ENCODE measurements at regions not wholly inside any gene's neighbourhood (a gene's known extent, or its start where the extent isn't known, plus 50 kb on each side); places are given as distances from the start of the nearest gene placed in this dataset.
A peak's percentile ranks its signal among the peaks of the same experiment; 100 is the strongest.

GRCh38 chr18:24677011-24677410 lies 216.6 kb downstream of the HRH4 start:
- DNase-seq: no peak

- DNase-seq: no peak
Measured at GRCh38 chr18:24678107-24678506, 217.7 kb downstream of the HRH4 start.

- DNase-seq: no peak
Measured at GRCh38 chr18:24678626-24679025, 218.2 kb downstream of the HRH4 start.

GRCh38 chr18:24679062-24679461 lies 218.6 kb downstream of the HRH4 start:
- DNase-seq: no peak

GRCh38 chr18:24683925-24684324 lies 223.5 kb downstream of the HRH4 start:
- DNase-seq: no peak

GRCh38 chr18:24685254-24685959 lies 225.0 kb downstream of the HRH4 start:
- DNase-seq: no peak

- DNase-seq: no peak
Measured at GRCh38 chr18:24695168-24695567, 234.7 kb downstream of the HRH4 start.

- DNase-seq: no peak
Measured at GRCh38 chr18:24702001-24702515, 241.6 kb downstream of the HRH4 start.

- DNase-seq: no peak
Measured at GRCh38 chr18:24703316-24703715, 242.9 kb downstream of the HRH4 start.

- DNase-seq: peak; percentile 76
Measured at GRCh38 chr18:24704946-24705630, 244.7 kb downstream of the HRH4 start.

GRCh38 chr18:24710474-24710873 lies 250.0 kb downstream of the HRH4 start:
- DNase-seq: no peak

- DNase-seq: no peak
Measured at GRCh38 chr18:24719791-24720190, 259.4 kb downstream of the HRH4 start.

GRCh38 chr18:24721388-24721787 lies 261.0 kb downstream of the HRH4 start:
- DNase-seq: no peak

GRCh38 chr18:24725644-24726415 lies 265.4 kb downstream of the HRH4 start:
- no peak for DNase-seq

- peak; percentile 55 for DNase-seq
Measured at GRCh38 chr18:24726727-24727492, 266.5 kb downstream of the HRH4 start.

GRCh38 chr18:24727685-24728084 lies 267.2 kb downstream of the HRH4 start:
- no peak for DNase-seq

GRCh38 chr18:24731158-24731557 lies 270.7 kb downstream of the HRH4 start:
- no peak for DNase-seq

- DNase-seq: no peak
Measured at GRCh38 chr18:24731981-24732380, 271.5 kb downstream of the HRH4 start.

GRCh38 chr18:24734058-24734457 lies 273.6 kb downstream of the HRH4 start:
- peak; percentile 8 for DNase-seq

- no peak for DNase-seq
Measured at GRCh38 chr18:24735624-24736231, 275.3 kb downstream of the HRH4 start.

GRCh38 chr18:24736662-24737330 lies 276.4 kb downstream of the HRH4 start:
- no peak for DNase-seq

- DNase-seq: no peak
Measured at GRCh38 chr18:24740829-24741228, 280.4 kb downstream of the HRH4 start.

Data from NCI-H524 treated with DMSO at 0.1 percent for 48 hours (cell line).